ENCODE measurements at regions not wholly inside any gene's neighbourhood (a gene's known extent, or its start where the extent isn't known, plus 50 kb on each side); places are given as distances from the start of the nearest gene placed in this dataset.

- TF ChIP-seq POLR2A (IDR thresholded peaks at IDR 0.05), result no peak
- TF ChIP-seq CTCF (IDR thresholded peaks at IDR 0.05), result no peak
- intact Hi-C loops (cut with DNase I), result no loop called here
- Histone ChIP-seq H3K27me3 (no peaks in the 10 kb centered on the region), H3K36me3 (replicated peaks in 1 of 2; ENCODE audit: insufficient read depth in 1 of 2, low read depth in 2 of 2) (no peaks in the 10 kb centered on the region), H3K4me3 (no peak overlapping the region), H3K4me1 (peaks cover 11% of the 10 kb centered on the region), H3K27ac (no peak overlapping the region), H3K9me3 (no peaks in the 10 kb centered on the region)
- 100% methylated on average over 1 of the region's 1 CpG; no CpG with 5 or more reads in 1 of the 2 donors for WGBS, 2 donors
- ATAC-seq (no peak), DNase-seq (no peak)
Measured at GRCh38 chr4:81346719-81347118, 125.0 kb downstream of the RASGEF1B start.

GRCh38 chr4:81343536-81343935 lies 128.2 kb downstream of the RASGEF1B start:
- DNase-seq (no peak), ATAC-seq (no peak)
- WGBS, 2 donors, result 64 to 78% methylated on average over 3 of the region's 3 CpGs
- H3K27me3 ChIP-seq, result no peaks in the 10 kb centered on the region
- no peaks in the 10 kb centered on the region for H3K9me3 ChIP-seq
- H3K4me3 ChIP-seq, result no peak overlapping the region
- no peaks in the 10 kb centered on the region for H3K36me3 ChIP-seq (replicated peaks in 1 of 2; ENCODE audit: insufficient read depth in 1 of 2, low read depth in 2 of 2)
- no peak overlapping the region for H3K27ac ChIP-seq
- H3K4me1 ChIP-seq, result no peaks in the 10 kb centered on the region
- TF ChIP-seq POLR2A (IDR thresholded peaks at IDR 0.05) (no peak), CTCF (IDR thresholded peaks at IDR 0.05) (no peak)
- intact Hi-C loops (cut with DNase I), result no loop called here

GRCh38 chr4:81343046-81343445 lies 128.0 kb upstream of the PRKG2 start:
- WGBS, 2 donors, result 81 to 92% methylated on average over 1 of the region's 1 CpG
- DNase-seq (no peak), ATAC-seq (no peak)
- no peaks in the 10 kb centered on the region for H3K4me1 ChIP-seq
- intact Hi-C loops (cut with DNase I), result no loop called here
- TF ChIP-seq POLR2A (IDR thresholded peaks at IDR 0.05) (no peak), CTCF (IDR thresholded peaks at IDR 0.05) (no peak)
- no peak overlapping the region for H3K4me3 ChIP-seq
- H3K27ac ChIP-seq, result no peak overlapping the region
- H3K27me3 ChIP-seq, result no peaks in the 10 kb centered on the region
- H3K36me3 ChIP-seq (replicated peaks in 1 of 2; ENCODE audit: insufficient read depth in 1 of 2, low read depth in 2 of 2), result no peaks in the 10 kb centered on the region
- no peaks in the 10 kb centered on the region for H3K9me3 ChIP-seq

DNA sequence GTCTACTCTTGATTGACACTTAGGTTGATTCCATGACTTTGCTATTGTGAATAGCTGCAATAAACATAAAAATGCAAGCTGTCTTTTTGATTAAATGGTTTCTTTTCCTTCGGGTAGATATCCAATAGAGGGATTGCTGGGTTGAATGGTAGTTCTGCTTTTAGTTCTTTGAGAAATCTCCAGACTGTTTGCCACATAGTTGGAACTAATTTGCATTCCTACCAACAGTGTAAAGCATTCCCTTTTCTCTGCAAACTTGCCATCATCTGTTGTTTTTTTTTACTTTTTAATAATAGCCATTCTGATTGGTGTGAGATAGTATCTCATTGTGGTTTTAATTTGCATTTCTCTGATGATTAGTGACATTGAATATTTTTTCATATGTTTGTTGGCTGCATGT lies 122.2 kb upstream of the PRKG2 start:
- Histone ChIP-seq H3K36me3 (replicated peaks in 1 of 2; ENCODE audit: insufficient read depth in 1 of 2, low read depth in 2 of 2) (no peaks in the 10 kb centered on the region), H3K4me1 (no peaks in the 10 kb centered on the region), H3K4me3 (no peak overlapping the region), H3K27ac (no peak overlapping the region), H3K27me3 (no peaks in the 10 kb centered on the region), H3K9me3 (no peaks in the 10 kb centered on the region)
- intact Hi-C loops (cut with DNase I), result no loop called here
- TF ChIP-seq CTCF (IDR thresholded peaks at IDR 0.05), result no peak
- no peak for TF ChIP-seq POLR2A (IDR thresholded peaks at IDR 0.05)
- DNase-seq (no peak), ATAC-seq (no peak)
- WGBS, 2 donors, result 13 to 21% methylated on average over 1 of the region's 1 CpG

GRCh38 chr4:81335122-81335912 lies 120.3 kb upstream of the PRKG2 start:
- Histone ChIP-seq H3K9me3 (no peaks in the 10 kb centered on the region), H3K4me3 (no peak overlapping the region), H3K36me3 (replicated peaks in 1 of 2; ENCODE audit: insufficient read depth in 1 of 2, low read depth in 2 of 2) (no peaks in the 10 kb centered on the region), H3K4me1 (no peaks in the 10 kb centered on the region), H3K27me3 (no peaks in the 10 kb centered on the region), H3K27ac (no peak overlapping the region)
- ATAC-seq, result no peak
- DNase-seq, result no peak
- TF ChIP-seq CTCF (IDR thresholded peaks at IDR 0.05), result no peak
- no peak for TF ChIP-seq POLR2A (IDR thresholded peaks at IDR 0.05)
- intact Hi-C loops (cut with DNase I), result no loop called here
- WGBS, 2 donors, result 72 to 82% methylated on average over 5 of the region's 5 CpGs
